Activated CD8-positive, alpha-beta memory T cell treated with anti-CD3 and anti-CD28 coated beads, Interleukin-2, amount 50 U/mL, for 1 hour (primary cell): ENCODE measurements at regions not wholly inside any gene's neighbourhood (a gene's known extent, or its start where the extent isn't known, plus 50 kb on each side); places are given as distances from the start of the nearest gene placed in this dataset.
"Not testable (repeated sequence)": the region's sequence is repeated elsewhere in the genome, so short reads cannot be mapped to it uniquely, and the experiment has no call there.

Experiments
- DNase-seq: peaks from one replicate; pipeline ENCODE4 v3.0.0-alpha.2; 2020; ENCODE audit errors: extremely low read depth

DNA sequence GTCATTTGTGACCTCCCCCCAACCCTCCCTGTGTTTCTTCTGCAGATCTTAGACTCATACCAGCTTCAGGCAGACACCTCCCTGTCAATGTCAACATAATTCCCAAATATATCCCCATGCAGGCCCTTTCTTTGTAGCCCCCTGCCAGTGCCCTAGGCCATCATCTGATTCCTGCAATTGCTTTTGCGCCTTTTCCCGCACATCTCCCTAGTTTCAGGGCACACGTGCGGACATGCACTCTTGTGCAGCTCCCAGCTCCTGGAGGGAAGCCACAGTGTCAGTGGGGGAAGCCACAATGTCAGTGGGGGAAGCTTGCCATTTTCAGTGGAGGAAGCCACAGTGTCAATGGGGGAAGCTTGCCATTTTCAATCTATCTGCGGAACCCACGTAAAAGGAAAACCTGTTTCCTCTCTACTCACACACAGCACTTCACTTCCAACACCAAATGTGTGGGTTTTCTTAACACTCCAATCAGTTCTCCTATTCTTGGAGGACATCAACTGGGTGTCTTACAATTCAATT, 256.4 kb downstream of the ACKR3 start:
- no peak for DNase-seq

DNA sequence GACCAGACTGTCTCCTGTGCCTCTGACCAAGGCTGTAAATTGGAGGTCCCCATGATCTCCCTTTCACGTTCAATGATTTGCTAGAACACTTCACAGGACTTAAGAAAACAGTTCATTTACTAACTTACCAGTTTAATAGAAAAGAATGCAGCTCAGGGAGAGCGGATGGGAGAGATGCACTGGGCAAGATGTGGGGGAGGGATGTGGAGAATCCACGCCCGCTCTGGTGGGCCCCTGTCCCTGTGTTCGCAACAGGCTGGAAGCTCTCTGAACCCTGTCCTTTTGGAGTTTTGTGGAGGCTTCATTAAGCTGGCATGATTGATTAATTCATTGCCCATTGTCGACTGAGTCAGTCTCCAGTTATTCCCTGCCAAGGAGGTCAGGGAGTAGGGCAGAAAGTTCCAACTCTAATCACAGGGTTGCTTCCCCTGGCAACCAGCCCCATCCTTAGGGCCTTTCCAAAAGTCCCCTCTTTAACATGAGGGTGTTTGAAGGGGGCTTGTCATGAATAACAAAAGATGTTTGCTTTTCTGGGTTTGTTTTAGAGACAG, 257.1 kb downstream of the ACKR3 start:
- no peak for DNase-seq

DNA sequence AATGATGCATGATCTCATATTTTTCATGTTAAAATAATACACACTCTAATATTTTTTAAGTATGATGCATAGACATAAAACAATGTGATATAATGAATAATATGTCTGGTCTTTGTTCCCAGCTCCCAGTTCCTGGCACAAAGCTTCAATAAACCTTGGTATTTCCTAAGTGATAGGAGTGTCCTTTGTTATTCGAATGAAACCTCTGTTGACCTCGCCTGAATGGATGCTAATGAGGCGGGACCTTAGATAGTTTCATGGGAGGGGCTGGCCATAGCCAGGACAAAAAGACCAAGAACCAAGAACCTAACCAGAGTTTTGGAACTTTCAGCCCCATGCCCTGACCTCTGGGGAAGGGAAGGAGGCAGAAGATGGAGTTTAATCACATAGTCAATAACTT, 257.7 kb upstream of the COPS8 start:
- DNase-seq: no peak

DNA sequence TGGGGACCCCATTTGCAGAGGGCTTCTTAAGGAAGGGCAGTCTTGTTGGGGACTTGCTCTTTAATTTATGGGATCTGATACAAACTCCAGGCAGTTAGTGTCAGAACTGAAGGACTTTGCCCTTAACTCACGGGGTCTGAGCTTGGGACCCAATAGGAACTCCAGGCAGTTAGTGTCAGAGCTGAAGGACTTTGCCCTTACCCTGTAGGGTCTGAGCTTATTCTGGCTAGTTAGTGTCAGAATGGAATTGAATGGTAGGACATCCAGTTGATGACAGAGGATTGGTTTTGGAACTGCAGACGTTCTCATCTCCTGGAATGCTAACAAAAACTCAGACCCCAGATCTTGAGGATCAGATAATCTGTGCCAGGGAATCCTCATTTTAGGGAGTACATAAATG, 256.9 kb upstream of the COPS8 start:
- no peak for DNase-seq

DNA sequence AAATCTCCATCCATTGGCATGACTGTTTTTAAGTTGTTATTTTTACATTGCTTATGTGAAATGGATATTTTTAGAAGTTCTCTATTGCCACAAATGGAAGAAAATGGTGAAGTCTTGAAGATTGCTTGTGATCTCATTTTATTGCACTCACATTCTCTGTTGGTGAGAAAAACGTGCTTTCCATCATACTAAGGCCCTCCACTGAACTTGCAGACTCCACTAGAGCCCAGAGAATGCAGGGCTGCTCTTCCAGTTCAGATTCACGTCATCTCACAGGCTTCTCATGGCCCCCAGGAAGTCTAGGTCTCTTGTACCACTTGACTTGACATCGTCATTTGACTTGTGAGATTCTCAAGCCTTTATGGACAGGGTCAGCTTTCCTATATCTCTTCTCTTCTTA, 254.8 kb upstream of the COPS8 start:
- no peak for DNase-seq

DNA sequence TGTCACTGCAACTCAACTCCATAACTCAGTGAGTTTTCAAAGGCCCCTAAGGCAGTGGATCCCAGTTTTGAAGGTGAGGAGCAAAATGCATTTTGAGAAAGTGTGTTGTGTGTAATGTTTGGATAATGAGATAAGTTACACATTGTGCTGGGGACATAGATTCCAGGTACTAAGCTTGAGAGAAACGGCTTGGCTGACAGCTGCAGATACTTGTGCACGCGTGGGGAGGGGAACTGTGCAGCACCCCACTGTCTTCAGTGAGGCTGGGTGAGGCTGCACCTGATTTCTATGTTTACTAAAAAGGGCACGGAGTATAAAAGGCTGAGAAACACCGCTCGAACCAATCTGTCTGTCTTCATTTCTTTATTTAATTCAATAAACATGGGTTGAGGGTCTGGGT, 254.0 kb upstream of the COPS8 start:
- no peak for DNase-seq

DNA sequence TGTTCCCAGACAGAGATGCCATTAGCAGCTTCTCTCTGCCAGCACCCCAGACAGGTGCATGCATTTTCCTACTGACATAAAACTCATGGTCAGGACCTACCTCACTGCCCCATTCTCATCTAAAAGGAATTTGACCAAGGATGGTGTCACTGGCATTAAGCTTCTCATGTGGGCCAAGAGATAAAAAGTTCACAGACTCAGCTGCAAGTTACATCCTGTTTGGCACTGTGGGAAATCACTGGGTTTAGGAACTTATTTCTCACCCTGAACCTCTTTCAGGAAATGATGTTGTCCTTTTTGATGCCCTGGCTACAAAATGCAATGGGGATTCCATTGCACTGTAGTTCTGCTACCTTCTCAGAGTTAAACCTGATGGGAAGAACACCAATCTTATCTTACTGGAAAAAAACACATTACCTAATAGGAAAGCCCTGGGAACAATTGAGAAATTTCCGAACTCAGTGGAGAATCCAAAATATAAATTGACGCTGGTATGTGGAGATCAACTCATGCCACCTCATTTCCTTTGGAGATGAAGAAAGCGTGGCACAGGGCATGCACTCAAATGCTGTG, 252.1 kb upstream of the COPS8 start:
- no peak for DNase-seq

DNA sequence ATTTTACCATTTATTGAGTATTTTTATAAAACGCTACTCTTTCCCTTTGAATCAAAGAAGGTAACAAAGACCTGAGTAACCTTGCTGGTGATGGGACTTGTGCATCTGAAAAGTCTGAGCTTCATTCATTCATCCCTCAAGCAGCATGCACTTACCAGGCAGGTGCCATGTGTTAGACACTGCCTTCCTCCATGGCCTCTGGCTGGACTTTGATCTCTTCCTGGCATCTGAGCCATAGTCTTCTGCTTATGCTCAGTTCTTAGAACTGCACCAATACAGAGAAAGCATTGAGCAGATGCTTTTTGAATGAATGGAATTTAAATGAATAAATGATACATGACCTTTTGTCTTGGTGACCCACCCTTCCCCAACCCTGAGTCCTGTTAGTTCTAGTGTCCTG, 251.4 kb upstream of the COPS8 start:
- no peak for DNase-seq

DNA sequence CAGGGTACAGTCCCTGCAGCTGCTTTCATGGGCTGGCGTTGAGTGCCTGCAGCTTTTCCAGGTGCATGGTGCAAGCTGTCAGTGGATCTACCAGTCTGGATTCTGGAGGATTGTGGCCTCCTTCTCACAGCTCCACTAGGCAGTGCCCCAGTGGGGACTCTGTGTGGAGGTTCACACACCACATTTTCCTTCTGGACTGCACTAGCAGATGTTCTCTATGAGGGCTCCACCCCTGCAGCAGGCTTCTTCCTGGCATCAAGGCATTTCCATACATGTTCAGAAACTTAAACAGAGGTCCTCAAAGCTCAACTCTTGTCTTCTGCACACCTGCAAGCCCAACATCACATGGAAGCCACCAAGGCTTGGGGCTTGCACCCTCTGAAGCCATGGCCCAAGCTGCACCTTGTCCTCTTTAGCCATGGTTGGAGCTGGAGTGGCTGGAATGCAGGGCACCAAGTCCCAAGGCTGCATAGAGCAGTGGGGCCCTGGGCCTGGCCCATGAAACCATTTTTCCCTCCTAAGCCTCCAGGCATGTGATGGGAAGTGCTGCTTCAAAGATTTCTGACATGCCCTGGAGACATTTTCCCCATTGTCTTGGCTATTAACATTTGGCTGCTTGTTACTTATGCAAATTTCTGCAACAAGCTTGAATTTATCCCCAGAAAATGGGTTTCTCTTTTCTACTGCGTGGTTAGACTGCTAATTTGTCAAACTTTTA, 250.2 kb upstream of the COPS8 start:
- DNase-seq: no peak

DNA sequence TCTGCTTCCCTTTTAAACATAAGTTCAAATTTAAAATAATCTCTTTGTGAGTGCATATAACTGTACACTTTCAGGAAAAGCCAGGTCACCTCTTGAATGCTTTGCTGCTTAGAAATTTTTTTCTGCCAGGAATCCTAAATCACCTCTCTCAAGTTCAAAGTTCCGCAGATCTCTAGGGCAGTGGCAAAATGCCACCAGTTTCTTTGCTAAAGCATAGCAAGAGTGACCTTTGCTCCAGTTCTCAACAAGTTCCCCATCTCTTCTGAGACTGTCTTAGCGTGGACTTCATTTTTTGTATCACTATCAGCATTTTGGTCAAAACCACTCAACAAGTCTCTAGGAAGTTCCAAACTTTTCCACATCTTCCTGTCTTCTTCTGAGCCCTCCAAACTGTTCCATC, 249.7 kb upstream of the COPS8 start:
- DNase-seq: not testable (repeated sequence)

DNA sequence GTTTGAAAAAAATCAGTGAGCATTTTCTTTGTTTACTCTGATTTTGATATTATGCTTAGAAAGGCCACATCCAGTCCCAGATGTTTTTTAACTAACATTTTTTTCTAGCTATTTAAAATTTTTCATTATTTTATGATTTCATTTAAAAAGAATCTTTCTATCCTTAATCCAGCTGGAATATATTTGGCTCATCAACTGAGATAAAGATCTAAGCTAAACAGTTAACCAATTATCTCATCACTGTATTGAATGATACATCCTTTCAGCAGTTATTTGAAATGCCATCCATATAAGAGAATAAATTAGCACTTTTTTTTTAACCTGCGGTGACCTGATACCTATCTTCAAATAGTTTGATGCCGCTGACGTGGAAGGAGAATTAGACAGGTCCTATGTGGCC, 245.5 kb upstream of the COPS8 start:
- DNase-seq: no peak

DNA sequence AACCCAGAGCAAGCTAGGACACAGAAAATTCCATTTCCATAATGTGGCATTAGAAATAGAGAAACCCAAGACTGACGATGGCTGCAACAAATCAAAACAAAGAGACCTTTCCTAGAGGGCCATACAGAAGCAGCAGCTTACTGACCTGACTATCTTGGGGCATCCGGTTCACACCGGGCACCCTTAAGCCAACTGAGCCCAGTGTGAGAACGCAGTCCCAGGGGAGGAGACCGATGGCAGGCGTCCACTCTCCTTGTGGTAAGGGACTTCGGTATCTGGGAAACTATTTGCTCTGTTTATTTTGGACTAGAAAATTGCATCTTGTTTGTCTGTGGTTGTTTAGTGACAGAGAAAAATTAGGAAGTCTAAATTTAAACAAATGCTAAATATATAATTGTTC, 244.8 kb upstream of the COPS8 start:
- DNase-seq: no peak

DNA sequence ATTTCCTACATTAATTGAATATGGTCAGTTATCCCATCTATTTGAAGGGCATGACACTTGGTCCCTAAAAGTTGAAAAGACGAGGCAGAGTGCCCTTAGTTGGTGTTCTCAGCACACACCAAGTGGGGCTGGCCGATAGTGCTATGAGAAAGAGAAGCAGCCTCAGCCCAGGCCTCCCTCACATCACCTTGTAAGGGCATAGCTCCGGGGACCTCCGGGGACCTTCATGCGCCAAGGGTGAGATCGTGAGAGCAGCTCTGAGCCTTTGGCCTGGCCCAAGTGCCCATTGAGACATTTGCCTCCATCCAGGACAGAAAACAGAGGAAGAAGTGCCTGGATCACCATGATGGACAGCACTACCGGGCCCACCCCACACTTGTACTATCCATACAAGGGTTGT, 244.3 kb upstream of the COPS8 start:
- DNase-seq: no peak

DNA sequence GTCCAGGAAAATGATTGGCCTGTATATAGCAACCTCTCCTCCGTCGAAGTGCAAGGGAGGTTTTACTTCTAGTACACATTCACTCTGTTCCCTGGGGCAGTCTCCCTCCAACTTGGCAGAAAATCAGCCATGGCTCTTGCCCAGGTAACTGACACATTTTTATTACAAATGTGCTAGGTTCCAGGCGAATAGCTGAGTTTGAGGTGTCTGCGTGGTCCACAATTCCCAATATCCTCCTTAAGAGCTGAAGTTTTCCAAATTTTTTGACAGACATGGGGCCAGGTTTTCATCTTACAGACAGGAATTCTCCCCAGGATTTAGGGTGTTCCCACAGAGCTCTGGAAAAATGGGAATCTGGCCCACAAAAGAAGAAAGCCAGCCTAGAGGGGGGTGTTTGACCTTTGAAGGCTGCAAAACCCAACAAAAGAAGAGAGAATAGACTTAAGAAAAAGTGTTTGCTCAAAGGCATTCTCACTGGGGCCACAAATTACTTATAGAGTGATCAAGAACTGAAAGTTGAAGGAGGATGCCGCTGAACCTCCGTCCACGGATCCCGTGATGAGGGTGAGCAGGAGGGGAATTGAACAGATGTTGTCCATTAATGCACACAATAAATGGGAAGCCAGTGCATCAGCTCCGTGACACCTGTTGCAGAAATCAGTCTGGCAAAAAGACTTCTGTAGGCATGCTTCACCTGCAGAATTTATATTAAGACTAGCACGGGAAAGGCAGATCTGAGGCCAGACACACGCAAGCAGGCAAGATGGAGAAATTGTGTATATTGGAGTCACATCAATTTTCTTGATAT, 242.3 kb upstream of the COPS8 start:
- no peak for DNase-seq

DNA sequence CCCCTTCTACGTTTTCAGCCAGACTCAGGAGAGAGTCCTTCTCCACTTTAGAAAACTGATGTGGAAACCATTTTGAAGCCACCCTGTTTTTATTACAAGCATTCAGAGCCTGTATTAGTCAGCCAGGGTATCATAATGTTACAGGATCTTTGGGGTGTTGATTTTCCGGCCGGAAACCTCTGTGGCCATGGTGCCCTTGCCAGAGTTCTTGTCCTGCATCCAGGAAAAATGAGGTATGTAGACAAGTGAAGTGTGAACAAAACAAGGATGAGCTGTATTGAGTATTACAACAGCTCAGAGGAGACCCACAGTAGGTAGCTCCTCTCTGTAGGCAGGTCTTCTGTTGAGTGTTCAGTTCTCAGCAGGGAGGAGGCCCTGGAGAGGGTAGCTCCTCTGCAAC, 241.0 kb upstream of the COPS8 start:
- DNase-seq: no peak

DNA sequence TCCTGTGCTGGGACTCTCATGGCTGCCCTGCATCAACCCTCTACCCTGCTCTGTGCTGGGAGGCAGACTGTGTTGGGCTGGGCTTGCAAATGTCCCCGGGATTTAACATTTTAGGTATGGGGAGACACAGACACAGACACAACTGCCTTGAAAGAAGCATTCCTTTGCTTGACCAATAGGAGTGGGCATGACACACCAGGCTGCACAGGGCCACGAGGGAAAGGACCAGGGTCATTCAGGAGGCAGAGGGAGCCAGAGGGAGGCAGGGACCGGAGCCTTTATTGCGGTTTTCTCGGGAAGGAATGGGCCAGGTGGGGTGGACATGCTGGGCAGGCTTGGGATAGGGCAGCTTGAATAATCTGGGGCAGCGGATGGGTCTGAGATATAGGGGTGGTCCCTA, 238.7 kb upstream of the COPS8 start:
- no peak for DNase-seq

DNA sequence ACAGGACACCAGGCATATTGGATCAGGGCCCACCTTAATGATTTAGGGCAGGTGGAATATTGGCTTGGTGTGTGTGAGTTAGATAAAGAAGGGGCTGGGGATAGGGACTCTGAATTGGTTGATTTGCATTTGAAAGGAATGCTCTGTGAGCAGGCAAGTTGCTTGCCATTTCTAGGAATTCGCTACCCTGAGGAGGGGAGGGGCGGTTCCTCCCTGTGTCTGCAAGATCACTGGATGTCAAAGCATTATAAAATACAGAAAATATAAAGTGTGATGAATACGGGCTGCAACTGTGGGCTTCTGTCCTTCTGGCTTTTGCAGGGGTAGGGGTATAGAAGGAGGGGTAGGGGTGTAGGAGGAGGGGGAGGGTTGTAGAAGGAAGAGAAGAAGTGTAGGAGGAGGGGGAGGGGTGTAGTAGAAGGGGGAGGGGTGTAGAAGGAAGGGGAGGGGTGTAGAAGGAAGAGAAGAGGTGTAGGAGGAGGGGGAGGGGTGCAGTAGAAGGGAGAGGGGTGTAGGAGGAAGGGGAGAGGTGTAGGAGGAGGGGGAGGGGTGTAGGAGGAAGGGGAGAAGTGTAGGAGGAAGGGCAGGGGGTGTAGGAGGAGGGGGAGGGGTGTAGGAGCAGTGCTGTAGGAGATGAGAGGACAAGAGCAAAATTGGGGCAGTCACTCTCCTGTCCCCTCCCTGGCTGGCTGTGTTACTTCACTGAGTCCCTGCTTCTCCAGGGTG, 238.0 kb upstream of the COPS8 start:
- no peak for DNase-seq

DNA sequence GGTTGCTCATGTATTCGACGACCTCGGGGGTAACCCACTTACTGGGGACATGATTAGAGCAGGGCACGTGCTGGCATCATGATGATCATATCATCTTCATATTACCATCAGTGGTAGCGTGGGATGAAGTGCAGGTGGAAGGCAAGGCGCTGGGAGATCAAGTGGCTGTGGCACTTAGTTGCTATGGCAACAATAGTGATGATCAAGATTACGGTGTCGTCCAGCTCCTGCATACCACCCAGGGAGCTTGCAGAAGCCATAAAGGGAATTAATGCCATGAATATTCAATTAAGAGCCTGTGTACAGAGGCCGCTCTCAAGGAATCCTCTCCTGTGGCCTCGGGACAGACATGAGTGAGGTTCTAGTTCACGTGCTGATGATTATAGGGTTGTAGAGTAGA, 237.2 kb upstream of the COPS8 start:
- DNase-seq: no peak

DNA sequence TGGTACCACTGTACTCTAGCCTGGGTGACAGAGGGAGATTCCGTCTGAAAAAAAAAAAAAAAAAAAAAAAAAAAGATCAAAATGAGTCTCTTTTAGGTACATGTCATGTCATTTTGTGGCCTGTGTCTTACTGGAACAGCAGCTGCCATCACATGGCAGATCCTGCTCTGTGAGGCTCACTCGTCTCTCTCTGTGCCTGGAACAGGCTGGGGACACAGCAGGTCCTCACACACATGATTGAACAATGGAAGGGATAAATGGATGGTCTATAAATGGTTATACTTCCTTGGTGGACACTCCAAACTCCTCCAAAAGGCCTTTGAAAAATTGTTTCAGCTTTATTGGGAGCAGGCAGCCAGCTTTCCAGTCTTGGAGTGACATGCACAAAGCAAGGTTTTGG, 236.2 kb upstream of the COPS8 start:
- DNase-seq: no peak

DNA sequence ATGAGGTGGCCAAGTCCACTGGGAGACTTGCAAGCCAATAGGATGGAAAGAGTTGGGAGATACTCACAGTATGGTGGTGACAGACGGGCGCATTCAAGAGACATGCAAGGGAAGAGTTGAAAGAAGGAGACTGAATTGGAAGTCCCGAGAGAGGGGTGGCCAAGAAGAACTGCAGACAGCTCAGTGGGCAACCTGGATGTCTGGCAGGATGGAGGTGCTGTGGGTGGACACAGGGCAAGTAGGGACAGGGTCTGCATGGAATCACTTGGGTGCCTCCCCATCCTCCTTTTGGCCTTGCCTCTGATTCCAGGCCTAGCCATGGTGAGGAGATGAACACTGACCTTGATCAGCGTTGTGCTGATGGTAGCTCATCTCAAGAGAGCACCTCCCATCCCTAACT, 235.7 kb upstream of the COPS8 start:
- no peak for DNase-seq

DNA sequence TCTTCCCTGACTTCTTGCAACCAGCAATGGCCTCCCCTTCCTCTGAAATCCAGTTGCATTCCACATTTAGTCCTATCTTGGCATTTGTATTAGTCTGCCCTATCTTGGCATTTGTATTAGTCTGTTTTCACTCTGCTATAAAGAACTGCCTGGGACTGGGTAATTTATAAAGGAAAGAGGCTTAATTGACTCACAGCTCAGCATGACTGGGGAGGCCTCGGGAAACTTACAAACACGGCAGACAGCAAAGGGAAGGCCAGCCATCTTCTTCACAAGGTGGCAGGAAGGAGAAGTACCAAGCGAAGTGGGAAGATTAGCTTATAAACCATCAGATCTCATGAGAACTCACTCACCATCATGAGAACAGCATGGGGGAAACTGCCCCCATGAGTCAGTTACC, 234.5 kb upstream of the COPS8 start:
- DNase-seq: no peak
